ENCODE measurements at regions not wholly inside any gene's neighbourhood (a gene's known extent, or its start where the extent isn't known, plus 50 kb on each side); places are given as distances from the start of the nearest gene placed in this dataset.

DNA sequence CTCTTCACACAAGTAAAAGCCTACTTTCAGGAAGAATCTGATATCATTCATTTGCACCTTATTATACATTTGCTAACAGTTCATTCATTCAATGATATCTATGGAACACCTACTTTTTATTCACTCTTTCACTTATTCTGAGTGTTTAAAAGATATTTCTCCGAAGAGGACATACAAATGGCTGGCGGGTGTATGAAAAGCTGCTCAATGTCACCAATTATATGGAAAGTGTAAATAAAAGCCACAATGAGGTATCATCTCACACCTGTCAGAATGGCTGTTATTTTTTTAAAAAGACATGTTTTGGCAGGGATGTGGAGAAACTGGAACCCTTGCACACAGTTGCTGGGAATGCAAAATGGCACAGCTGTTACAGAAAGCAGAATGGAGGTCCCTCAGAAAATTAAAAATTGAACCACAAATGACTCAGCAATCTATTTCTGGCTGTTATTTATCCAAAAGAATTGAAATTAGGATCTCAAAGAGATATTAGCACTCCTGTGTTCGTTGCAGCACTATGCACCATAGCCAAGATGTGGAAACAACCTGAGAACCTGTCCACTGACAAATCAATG lies 127.6 kb upstream of the IRS2 start:
- TF ChIP-seq, protein P1, sequence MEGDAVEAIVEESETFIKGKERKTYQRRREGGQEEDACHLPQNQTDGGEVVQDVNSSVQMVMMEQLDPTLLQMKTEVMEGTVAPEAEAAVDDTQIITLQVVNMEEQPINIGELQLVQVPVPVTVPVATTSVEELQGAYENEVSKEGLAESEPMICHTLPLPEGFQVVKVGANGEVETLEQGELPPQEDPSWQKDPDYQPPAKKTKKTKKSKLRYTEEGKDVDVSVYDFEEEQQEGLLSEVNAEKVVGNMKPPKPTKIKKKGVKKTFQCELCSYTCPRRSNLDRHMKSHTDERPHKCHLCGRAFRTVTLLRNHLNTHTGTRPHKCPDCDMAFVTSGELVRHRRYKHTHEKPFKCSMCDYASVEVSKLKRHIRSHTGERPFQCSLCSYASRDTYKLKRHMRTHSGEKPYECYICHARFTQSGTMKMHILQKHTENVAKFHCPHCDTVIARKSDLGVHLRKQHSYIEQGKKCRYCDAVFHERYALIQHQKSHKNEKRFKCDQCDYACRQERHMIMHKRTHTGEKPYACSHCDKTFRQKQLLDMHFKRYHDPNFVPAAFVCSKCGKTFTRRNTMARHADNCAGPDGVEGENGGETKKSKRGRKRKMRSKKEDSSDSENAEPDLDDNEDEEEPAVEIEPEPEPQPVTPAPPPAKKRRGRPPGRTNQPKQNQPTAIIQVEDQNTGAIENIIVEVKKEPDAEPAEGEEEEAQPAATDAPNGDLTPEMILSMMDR (IDR thresholded peaks at IDR 0.05), result no peak
- TF ChIP-seq, protein P2, sequence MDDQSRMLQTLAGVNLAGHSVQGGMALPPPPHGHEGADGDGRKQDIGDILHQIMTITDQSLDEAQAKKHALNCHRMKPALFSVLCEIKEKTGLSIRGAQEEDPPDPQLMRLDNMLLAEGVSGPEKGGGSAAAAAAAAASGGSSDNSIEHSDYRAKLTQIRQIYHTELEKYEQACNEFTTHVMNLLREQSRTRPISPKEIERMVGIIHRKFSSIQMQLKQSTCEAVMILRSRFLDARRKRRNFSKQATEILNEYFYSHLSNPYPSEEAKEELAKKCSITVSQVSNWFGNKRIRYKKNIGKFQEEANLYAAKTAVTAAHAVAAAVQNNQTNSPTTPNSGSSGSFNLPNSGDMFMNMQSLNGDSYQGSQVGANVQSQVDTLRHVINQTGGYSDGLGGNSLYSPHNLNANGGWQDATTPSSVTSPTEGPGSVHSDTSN (IDR thresholded peaks at IDR 0.05), result no peak
- TF ChIP-seq PHF8 (IDR thresholded peaks at IDR 0.05; ENCODE audit: borderline replicate concordance, low read depth), result no peak
- no peak for TF ChIP-seq CEBPB (IDR thresholded peaks at IDR 0.05)

Measured in A549 (cell line).